ENCODE measurements at regions not wholly inside any gene's neighbourhood (a gene's known extent, or its start where the extent isn't known, plus 50 kb on each side); places are given as distances from the start of the nearest gene placed in this dataset.

DNA sequence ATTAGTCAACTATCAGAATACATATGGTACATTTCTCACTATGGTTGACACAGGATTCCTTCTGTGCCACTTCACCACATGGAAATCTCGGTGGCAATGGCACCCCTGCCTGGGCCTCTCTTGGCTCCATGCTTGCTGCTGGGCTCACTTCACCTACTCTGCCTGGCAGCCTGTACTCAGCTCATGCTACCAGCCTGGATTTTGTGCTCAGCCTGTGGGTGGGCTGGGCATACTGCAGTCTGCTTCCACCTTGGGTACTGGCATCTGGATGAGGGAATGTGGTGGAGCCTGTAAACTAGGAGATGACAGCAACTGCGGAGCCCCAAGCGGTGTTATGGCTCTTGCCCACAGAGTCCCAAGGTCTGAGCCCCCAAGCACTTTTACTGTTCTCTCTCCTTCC is 604.1 kb downstream of the MTRR start:
- TF ChIP-seq, protein P1, sequence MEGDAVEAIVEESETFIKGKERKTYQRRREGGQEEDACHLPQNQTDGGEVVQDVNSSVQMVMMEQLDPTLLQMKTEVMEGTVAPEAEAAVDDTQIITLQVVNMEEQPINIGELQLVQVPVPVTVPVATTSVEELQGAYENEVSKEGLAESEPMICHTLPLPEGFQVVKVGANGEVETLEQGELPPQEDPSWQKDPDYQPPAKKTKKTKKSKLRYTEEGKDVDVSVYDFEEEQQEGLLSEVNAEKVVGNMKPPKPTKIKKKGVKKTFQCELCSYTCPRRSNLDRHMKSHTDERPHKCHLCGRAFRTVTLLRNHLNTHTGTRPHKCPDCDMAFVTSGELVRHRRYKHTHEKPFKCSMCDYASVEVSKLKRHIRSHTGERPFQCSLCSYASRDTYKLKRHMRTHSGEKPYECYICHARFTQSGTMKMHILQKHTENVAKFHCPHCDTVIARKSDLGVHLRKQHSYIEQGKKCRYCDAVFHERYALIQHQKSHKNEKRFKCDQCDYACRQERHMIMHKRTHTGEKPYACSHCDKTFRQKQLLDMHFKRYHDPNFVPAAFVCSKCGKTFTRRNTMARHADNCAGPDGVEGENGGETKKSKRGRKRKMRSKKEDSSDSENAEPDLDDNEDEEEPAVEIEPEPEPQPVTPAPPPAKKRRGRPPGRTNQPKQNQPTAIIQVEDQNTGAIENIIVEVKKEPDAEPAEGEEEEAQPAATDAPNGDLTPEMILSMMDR (IDR thresholded peaks at IDR 0.05; ENCODE audit: poor library complexity, severe bottlenecking) = no peak
- TF ChIP-seq EZH2 (IDR thresholded peaks at IDR 0.05; ENCODE audit: borderline replicate concordance, insufficient read depth, low read length, poor library complexity, severe bottlenecking) (no peak), POLR2AphosphoS5 (IDR thresholded peaks at IDR 0.05) (no peak), EP300 (conservative IDR thresholded peaks at IDR 0.05; ENCODE audit: poor library complexity, severe bottlenecking) (no peak), RAD21 (conservative IDR thresholded peaks at IDR 0.05) (no peak), TAF1 (IDR thresholded peaks at IDR 0.05; ENCODE audit: low read depth) (no peak)
- TF ChIP-seq, protein P2, sequence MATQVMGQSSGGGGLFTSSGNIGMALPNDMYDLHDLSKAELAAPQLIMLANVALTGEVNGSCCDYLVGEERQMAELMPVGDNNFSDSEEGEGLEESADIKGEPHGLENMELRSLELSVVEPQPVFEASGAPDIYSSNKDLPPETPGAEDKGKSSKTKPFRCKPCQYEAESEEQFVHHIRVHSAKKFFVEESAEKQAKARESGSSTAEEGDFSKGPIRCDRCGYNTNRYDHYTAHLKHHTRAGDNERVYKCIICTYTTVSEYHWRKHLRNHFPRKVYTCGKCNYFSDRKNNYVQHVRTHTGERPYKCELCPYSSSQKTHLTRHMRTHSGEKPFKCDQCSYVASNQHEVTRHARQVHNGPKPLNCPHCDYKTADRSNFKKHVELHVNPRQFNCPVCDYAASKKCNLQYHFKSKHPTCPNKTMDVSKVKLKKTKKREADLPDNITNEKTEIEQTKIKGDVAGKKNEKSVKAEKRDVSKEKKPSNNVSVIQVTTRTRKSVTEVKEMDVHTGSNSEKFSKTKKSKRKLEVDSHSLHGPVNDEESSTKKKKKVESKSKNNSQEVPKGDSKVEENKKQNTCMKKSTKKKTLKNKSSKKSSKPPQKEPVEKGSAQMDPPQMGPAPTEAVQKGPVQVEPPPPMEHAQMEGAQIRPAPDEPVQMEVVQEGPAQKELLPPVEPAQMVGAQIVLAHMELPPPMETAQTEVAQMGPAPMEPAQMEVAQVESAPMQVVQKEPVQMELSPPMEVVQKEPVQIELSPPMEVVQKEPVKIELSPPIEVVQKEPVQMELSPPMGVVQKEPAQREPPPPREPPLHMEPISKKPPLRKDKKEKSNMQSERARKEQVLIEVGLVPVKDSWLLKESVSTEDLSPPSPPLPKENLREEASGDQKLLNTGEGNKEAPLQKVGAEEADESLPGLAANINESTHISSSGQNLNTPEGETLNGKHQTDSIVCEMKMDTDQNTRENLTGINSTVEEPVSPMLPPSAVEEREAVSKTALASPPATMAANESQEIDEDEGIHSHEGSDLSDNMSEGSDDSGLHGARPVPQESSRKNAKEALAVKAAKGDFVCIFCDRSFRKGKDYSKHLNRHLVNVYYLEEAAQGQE (IDR thresholded peaks at IDR 0.05; ENCODE audit: borderline replicate concordance) = no peak

All from neural cell (in vitro differentiated cells).